GM12873 (cell line): ENCODE measurements at regions not wholly inside any gene's neighbourhood (a gene's known extent, or its start where the extent isn't known, plus 50 kb on each side); places are given as distances from the start of the nearest gene placed in this dataset.

Source experiments
- TF ChIP-seq, protein P1 (sequence below): IDR thresholded peaks from 2 replicates; pipeline ENCODE4 v1.5.1; 2012; ENCODE audit warnings: low read depth, mild to moderate bottlenecking, moderate library complexity, low read length, control low read depth; ENCODE audit not compliant: insufficient read depth; ENCODE audit errors: missing control alignments

DNA sequence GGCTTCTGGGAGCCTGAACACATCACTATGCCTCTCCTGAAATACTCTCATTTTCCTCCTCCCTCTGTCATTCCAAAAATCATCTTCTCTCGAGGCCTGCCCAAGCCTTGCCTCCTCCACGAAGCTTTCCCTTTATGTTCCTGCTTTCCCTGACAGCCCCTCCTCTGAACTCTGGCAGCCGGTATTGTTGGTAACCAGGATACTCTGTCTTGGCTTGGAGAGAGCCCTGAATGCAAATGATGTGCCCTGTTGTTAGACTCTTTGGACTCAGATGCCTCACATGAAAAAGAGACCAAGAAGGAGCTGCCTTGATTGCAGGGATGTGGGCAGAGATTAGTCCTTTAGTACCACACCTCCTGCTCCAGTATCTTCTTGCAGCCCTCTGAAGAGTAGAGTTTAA, 138.5 kb upstream of the DLX2 start:
- TF ChIP-seq, protein P1, sequence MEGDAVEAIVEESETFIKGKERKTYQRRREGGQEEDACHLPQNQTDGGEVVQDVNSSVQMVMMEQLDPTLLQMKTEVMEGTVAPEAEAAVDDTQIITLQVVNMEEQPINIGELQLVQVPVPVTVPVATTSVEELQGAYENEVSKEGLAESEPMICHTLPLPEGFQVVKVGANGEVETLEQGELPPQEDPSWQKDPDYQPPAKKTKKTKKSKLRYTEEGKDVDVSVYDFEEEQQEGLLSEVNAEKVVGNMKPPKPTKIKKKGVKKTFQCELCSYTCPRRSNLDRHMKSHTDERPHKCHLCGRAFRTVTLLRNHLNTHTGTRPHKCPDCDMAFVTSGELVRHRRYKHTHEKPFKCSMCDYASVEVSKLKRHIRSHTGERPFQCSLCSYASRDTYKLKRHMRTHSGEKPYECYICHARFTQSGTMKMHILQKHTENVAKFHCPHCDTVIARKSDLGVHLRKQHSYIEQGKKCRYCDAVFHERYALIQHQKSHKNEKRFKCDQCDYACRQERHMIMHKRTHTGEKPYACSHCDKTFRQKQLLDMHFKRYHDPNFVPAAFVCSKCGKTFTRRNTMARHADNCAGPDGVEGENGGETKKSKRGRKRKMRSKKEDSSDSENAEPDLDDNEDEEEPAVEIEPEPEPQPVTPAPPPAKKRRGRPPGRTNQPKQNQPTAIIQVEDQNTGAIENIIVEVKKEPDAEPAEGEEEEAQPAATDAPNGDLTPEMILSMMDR = no peak

DNA sequence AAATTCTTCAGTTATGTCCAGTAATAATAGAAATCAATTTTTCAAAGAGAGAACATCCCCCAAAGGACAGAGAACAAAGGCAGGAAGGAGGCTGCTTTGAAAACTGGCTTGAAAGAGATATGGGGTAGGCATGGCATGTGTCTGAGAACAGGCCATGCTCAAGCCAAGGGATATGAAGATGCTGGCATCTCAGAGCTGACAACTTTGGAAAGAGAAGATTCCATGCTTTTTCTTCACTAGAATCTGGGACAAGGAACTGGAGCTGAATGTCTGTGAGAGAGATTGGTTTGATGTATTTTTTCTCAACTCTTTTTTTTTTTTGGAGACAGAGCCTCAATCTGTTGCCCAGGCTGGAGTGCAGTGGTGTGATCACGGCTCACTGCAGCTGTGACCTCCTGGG, 139.8 kb upstream of the DLX2 start:
- TF ChIP-seq, protein P1 = no peak

DNA sequence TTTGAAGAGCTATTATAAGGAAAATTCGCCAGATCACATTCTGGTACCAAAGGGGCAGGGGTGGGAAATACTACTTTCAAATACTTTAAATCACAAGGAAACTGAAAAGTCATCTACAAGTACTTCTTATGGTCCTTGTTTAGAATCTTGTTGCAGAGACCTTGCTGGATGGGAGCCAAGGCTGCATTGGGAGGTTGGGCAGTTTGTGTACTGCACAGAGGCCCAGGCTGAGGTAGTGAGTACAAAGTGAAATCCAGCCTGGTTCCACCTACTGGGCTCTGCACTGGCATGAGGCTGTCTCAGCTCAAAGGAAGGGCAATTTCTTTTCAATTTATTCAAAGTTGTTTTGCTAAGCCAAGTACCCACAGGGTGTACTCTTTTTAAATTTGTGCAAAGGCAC, 140.3 kb upstream of the DLX2 start:
- TF ChIP-seq, protein P1 = no peak

DNA sequence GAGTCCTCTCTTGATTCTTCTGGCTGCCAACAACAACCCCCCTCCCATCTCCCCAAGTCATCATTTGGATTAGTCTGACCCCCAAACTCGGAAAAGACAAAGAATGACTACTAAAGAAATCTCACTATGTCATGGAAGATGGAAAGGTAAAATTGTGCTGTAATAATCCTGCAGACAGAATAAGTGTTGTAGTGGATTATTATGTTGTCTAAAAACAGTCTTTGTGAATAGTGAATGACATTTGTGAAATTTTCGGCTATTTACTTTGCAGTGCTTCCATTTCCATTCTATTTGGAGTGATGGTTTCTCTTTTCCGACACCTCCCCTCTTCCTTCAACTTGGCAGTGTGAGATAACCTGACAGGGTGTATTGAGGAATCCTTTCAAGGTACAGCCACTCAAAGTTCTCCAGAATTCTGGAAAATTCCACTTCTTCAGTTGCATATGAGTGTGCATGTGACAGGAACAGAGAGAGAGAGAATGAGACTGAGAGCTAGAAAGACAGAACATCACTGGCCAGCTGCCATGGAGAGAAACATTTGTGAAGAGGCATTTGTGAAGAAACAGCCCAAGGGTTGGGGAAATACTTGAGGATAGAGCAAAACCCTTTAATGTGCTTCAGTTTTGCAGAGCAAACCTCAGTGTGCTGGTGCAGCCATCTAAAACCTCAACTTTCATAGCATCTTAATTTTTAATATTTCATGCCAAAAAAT, 141.9 kb upstream of the DLX2 start:
- TF ChIP-seq, protein P1 = no peak

DNA sequence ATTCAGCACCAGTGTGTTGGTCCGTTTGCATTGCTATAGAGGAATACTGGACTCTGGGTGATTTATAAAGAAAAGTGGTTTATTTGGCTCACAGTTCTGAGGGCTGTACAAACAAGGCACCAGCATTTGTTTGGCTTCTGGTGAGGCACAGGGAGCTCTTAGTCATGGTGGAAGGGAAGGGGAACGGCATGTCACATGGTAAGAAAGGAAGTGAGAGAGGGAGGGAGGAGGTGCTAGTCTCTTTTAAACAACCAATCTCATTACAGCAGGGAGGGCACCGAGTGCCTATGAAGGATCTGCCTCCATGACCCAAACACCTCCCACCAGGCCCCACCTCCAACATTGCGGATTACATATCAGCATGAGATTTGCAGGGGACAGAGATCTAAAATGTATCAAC, 143.9 kb upstream of the DLX2 start:
- TF ChIP-seq, protein P1 = no peak

DNA sequence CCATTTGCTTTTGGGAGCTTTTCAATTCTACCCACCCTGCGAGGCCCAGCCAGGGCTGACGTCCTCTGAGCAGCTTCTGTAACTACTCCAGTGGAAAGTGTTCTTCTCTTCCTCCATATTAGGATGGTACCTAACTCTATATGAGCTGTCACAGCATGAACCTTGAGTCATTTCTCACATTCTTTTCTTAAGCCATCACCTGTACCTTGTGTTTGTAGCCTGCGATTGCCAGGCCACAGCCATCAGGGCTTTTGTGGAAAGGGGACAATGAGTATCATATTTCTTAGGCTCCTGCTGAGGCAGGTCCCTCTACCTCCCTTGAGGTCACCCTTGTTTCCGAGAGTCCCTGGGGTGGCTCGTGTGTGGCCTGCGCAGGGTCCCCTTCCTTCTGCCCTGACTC, 144.5 kb upstream of the DLX2 start:
- TF ChIP-seq, protein P1 = no peak

DNA sequence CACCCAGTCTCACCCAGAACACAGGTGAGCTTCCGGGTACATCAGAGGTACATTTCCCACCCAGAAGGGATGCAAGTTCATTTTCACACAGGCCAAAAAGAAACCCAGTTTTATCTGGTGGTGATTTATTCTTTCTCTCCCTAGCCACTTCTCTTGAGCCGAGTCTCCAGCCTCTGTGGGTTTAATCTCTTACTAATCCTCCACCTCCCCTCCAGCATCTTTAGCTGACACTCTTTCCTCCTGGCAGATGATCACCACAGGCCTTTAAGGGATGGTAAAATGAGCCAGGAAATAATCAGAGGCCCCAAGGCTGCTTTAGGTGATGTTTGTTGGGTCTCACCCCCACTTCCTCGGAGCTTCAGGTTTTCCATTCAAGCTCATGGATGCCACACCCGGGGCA, 145.7 kb upstream of the DLX2 start:
- TF ChIP-seq, protein P1 = no peak

DNA sequence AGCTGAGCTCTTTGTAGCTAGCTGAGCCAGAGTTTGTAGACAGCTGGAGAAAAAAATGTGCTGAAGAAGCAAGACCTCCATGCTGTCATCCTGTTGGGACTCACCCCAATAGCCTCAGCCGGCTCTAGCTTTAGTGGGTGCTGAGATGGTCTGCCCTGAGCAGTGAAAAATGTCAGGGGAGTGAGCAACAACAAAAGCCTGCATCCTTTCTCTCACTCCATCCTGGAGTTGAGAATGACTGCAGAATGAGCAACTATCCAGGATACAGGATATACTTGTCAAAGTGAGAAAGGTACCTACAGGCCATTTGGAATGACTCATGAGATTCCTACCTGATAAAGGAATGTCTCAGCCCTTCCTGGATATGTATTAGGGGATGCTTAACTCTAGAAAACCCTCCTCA, 146.1 kb upstream of the DLX2 start:
- TF ChIP-seq, protein P1 = no peak
